H9 (cell line): ENCODE measurements at regions not wholly inside any gene's neighbourhood (a gene's known extent, or its start where the extent isn't known, plus 50 kb on each side); places are given as distances from the start of the nearest gene placed in this dataset.

ENCODE experiments used
- DNase-seq: peaks from one replicate; pipeline ENCODE4 v3.0.0-alpha.2; 2017
- H2AFZ ChIP-seq: one replicate; pipeline ENCODE4 v1.6.1; 2013; ENCODE audit warnings: mild to moderate bottlenecking, low read length, control low read depth, moderate library complexity
- H2AK5ac ChIP-seq: 2 replicates; pipeline ENCODE4 v1.6.1; 2013; ENCODE audit warnings: low read length, control low read depth, mixed read lengths; ENCODE audit not compliant: insufficient read length
- H2BK120ac ChIP-seq: one replicate; pipeline ENCODE4 v1.6.1; 2013; ENCODE audit warnings: low read depth, mild to moderate bottlenecking, low read length, control low read depth, inconsistent platforms; ENCODE audit not compliant: poor library complexity, severe bottlenecking
- H2BK12ac ChIP-seq: 2 replicates; pipeline ENCODE4 v1.6.1; 2013; ENCODE audit warnings: low read length, control low read depth, mixed read lengths, low read depth; ENCODE audit not compliant: insufficient read length
- H2BK15ac ChIP-seq: 2 replicates; pipeline ENCODE4 v1.6.1; 2013; ENCODE audit warnings: low read depth, low read length, control low read depth
- H2BK20ac ChIP-seq: one replicate; pipeline ENCODE4 v1.6.1; 2013; ENCODE audit warnings: low read depth, mild to moderate bottlenecking, low read length, control low read depth, inconsistent platforms; ENCODE audit not compliant: poor library complexity, severe bottlenecking
- H2BK5ac ChIP-seq: 2 replicates; pipeline ENCODE4 v1.6.1; 2013; ENCODE audit warnings: low read length, control low read depth, mixed read lengths; ENCODE audit not compliant: insufficient read length
- H3K14ac ChIP-seq: 2 replicates; pipeline ENCODE4 v1.6.1; 2013; ENCODE audit warnings: low read length, control low read depth; ENCODE audit not compliant: insufficient read depth
- H3K18ac ChIP-seq: 2 replicates; pipeline ENCODE4 v1.6.1; 2013; ENCODE audit warnings: low read depth, mild to moderate bottlenecking, mixed read lengths, low read length, control low read depth; ENCODE audit not compliant: insufficient read length
- H3K23ac ChIP-seq: 2 replicates; pipeline ENCODE4 v1.6.1; 2013; ENCODE audit warnings: low read length, control low read depth, mixed read lengths, low read depth; ENCODE audit not compliant: insufficient read length
- H3K23me2 ChIP-seq: 2 replicates; pipeline ENCODE4 v1.6.1; 2013; ENCODE audit warnings: low read depth, mild to moderate bottlenecking, mixed read lengths, low read length, control low read depth; ENCODE audit not compliant: insufficient read length, poor library complexity, severe bottlenecking
- H3K27ac ChIP-seq: 2 replicates; pipeline ENCODE4 v1.5.1; 2013; ENCODE audit warnings: low read length, control low read depth, mixed read lengths, low read depth; ENCODE audit not compliant: insufficient read length
- H3K27me3 ChIP-seq: 2 replicates; pipeline ENCODE4 v1.6.1; 2013; ENCODE audit warnings: low read length, control low read depth, inconsistent platforms; ENCODE audit not compliant: insufficient read depth
- H3K4ac ChIP-seq: 2 replicates; pipeline ENCODE4 v1.6.1; 2013; ENCODE audit warnings: low read depth, mild to moderate bottlenecking, control low read depth, inconsistent platforms, low read length, moderate library complexity
- H3K4me1 ChIP-seq: 2 replicates; pipeline ENCODE4 v1.6.1; 2013; ENCODE audit warnings: low read length, control low read depth, inconsistent platforms; ENCODE audit not compliant: insufficient read depth
- H3K4me2 ChIP-seq: 2 replicates; pipeline ENCODE4 v1.6.1; 2013; ENCODE audit warnings: low read length, control low read depth, mixed read lengths; ENCODE audit not compliant: insufficient read length, insufficient read depth
- H3K56ac ChIP-seq: 2 replicates; pipeline ENCODE4 v1.6.1; 2013; ENCODE audit warnings: low read depth, mild to moderate bottlenecking, mixed read lengths, low read length, control low read depth; ENCODE audit not compliant: insufficient read length
- H3K79me1 ChIP-seq: 2 replicates; pipeline ENCODE4 v1.6.1; 2013; ENCODE audit warnings: low read depth, mild to moderate bottlenecking, moderate library complexity, low read length, control low read depth, inconsistent platforms; ENCODE audit not compliant: insufficient read depth, poor library complexity, severe bottlenecking
- H3K79me2 ChIP-seq: 2 replicates; pipeline ENCODE4 v1.6.1; 2013; ENCODE audit warnings: low read length, control low read depth, inconsistent platforms; ENCODE audit not compliant: insufficient read depth
- H3K9ac ChIP-seq: 2 replicates; pipeline ENCODE4 v1.6.1; 2013; ENCODE audit warnings: low read length, control low read depth, mixed read lengths; ENCODE audit not compliant: insufficient read length; ENCODE audit errors: extremely low read depth
- H3K9me3 ChIP-seq: one replicate; pipeline ENCODE4 v1.6.1; 2013; ENCODE audit warnings: low read depth, low read length, inconsistent platforms; ENCODE audit not compliant: control insufficient read depth
- H3T11ph ChIP-seq: one replicate; pipeline ENCODE4 v1.6.1; 2013; ENCODE audit warnings: mild to moderate bottlenecking, low read length, control low read depth, inconsistent platforms
- H4K20me1 ChIP-seq: one replicate; pipeline ENCODE4 v1.6.1; 2013; ENCODE audit not compliant: control insufficient read depth, insufficient read length, insufficient read depth
- H4K5ac ChIP-seq: 2 replicates; pipeline ENCODE4 v1.6.1; 2013; ENCODE audit warnings: low read depth, mild to moderate bottlenecking, mixed read lengths, low read length, control low read depth; ENCODE audit not compliant: insufficient read length
- H4K8ac ChIP-seq: replicated peaks from 2 replicates; pipeline ENCODE4 v1.6.1; 2013; ENCODE audit warnings: low read length, control low read depth, mixed read lengths, low read depth; ENCODE audit not compliant: insufficient read length
- H4K91ac ChIP-seq: 2 replicates; pipeline ENCODE4 v1.6.1; 2013; ENCODE audit warnings: low read depth, mild to moderate bottlenecking, moderate library complexity, mixed read lengths, low read length, control low read depth; ENCODE audit not compliant: insufficient read length
- H3K27ac Mint-ChIP-seq, 3 experiments: 2 replicates in 2 of 3; 3 replicates in 1 of 3; pipeline ENCODE4 v1.8.0; 2020 to 2021; ENCODE audit warnings: mixed read lengths in 3 of 3, mild to moderate bottlenecking in 1 of 3, moderate library complexity in 1 of 3
- H3K27me3 Mint-ChIP-seq: 2 replicates; pipeline ENCODE4 v1.8.0; 2021; ENCODE audit warnings: low read depth, mild to moderate bottlenecking, moderate library complexity, mixed read lengths
- H3K36me3 Mint-ChIP-seq, 3 experiments: 2 replicates in 2 of 3; 3 replicates in 1 of 3; pipeline ENCODE4 v1.8.0; 2020 to 2021; ENCODE audit warnings: low read depth in 3 of 3, mixed read lengths in 3 of 3; ENCODE audit not compliant: insufficient read depth in 1 of 3
- H3K4me1 Mint-ChIP-seq, 2 experiments: 2 replicates each; pipeline ENCODE4 v1.8.0; 2020; ENCODE audit warnings: mixed read lengths in 2 of 2
- H3K4me3 Mint-ChIP-seq, 2 experiments: 2 replicates in 1 of 2; 3 replicates in 1 of 2; pipeline ENCODE4 v1.8.0; 2020 to 2021; ENCODE audit warnings: mild to moderate bottlenecking in 2 of 2, mixed read lengths in 2 of 2, moderate library complexity in 1 of 2
- H3K9me3 Mint-ChIP-seq, 2 experiments: 2 replicates in 1 of 2; 3 replicates in 1 of 2; pipeline ENCODE4 v1.8.0; 2020; ENCODE audit warnings: mild to moderate bottlenecking in 2 of 2, mixed read lengths in 2 of 2, moderate library complexity in 1 of 2
- WGBS: extraction: QIAGEN DNeasy Blood & Tissue Kit; methylation state at CpG from one replicate; pipeline ENCODE4 v1.1.7; 2013; ENCODE audit warnings: missing lambda C conversion rate, low lambda C conversion rate, mixed read lengths; ENCODE audit not compliant: insufficient read length; ENCODE audit errors: extremely low coverage; 5-methylcytosine and 5-hydroxymethylcytosine counted together
- TF ChIP-seq, protein P1 (sequence below): fragments of 200-600 bp; sonication (generic); conservative IDR thresholded peaks from 3 replicates; pipeline ENCODE4 v1.8.0; 2021; ENCODE audit warnings: antibody characterized with exemption, mild to moderate bottlenecking

DNA sequence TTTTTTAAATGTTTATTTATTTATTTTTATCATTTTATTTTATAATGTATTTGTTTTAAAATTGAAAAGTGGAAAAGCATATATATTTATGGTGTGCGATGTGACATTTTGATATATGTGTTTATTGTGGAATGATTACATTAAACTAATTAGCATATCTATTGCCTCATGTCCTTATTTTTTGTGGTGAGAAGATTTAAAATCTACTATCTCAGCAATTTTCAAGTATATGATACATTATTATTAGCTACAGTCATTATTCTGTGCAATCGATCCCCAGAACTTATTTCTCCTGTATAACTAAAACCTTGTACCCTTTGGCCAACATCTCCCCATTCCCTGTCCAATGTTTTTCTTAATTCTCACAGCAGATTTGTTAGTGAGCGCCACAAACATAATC is 115.6 kb upstream of the SHH start:
- no peak for DNase-seq
- WGBS = no CpG with 5 or more reads among the region's 3 CpGs

More for the DNA sequence above, 115.6 kb upstream of the SHH start:
- Histone ChIP-seq H2BK5ac (no peak overlapping the region), H3K56ac (no peak overlapping the region), H2BK12ac (no peak overlapping the region), H3T11ph (no peak overlapping the region), H4K91ac (no peak overlapping the region), H2BK120ac (no peak overlapping the region), H4K5ac (no peak overlapping the region), H3K23me2 (no peaks in the 10 kb centered on the region), H2AFZ (no peak overlapping the region), H2BK15ac (no peak overlapping the region), H3K4me1 (no peaks in the 10 kb centered on the region), H3K9ac (no peak overlapping the region), H3K27ac (no peak overlapping the region), H3K18ac (no peak overlapping the region), H3K14ac (no peak overlapping the region), H2BK20ac (no peak overlapping the region), H3K79me1 (no peaks in the 10 kb centered on the region), H4K8ac (no peak overlapping the region), H3K9me3 (no peaks in the 10 kb centered on the region), H4K20me1 (no peaks in the 10 kb centered on the region), H3K4ac (no peak overlapping the region), H3K27me3 (no peaks in the 10 kb centered on the region), H2AK5ac (no peak overlapping the region), H3K79me2 (no peaks in the 10 kb centered on the region), H3K4me2 (no peak overlapping the region), H3K23ac (no peak overlapping the region)
- TF ChIP-seq, protein P1, sequence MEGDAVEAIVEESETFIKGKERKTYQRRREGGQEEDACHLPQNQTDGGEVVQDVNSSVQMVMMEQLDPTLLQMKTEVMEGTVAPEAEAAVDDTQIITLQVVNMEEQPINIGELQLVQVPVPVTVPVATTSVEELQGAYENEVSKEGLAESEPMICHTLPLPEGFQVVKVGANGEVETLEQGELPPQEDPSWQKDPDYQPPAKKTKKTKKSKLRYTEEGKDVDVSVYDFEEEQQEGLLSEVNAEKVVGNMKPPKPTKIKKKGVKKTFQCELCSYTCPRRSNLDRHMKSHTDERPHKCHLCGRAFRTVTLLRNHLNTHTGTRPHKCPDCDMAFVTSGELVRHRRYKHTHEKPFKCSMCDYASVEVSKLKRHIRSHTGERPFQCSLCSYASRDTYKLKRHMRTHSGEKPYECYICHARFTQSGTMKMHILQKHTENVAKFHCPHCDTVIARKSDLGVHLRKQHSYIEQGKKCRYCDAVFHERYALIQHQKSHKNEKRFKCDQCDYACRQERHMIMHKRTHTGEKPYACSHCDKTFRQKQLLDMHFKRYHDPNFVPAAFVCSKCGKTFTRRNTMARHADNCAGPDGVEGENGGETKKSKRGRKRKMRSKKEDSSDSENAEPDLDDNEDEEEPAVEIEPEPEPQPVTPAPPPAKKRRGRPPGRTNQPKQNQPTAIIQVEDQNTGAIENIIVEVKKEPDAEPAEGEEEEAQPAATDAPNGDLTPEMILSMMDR = no peak
- no peak overlapping the region for H3K4me3 Mint-ChIP-seq
- H3K4me1 Mint-ChIP-seq = peaks cover 0 to 5% of the 10 kb centered on the region in 2 experiments; a peak in 1 of 4 replicates
- H3K9me3 Mint-ChIP-seq = peaks cover 11 to 22% of the 10 kb centered on the region in 2 experiments; a peak in 4 of 5 replicates
- no peak overlapping the region for H3K27ac Mint-ChIP-seq
- peaks cover 0 to 7% (median 0%) of the 10 kb centered on the region in 3 experiments; a peak in 3 of 7 replicates for H3K36me3 Mint-ChIP-seq
- H3K27me3 Mint-ChIP-seq = peaks cover 14% of the 10 kb centered on the region
